A673 (cell line): ENCODE measurements at regions not wholly inside any gene's neighbourhood (a gene's known extent, or its start where the extent isn't known, plus 50 kb on each side); places are given as distances from the start of the nearest gene placed in this dataset.

Experiments
- BruUV-seq: library from RNA; stranded (reverse); fragments of 400-500 nt; replicated peaks from 2 replicates; lab custom pipeline; 2021; lab: Mats Ljungman, UMichigan
- CTCF ChIA-PET: fragments of 300-600 bp; sonication (Branson Sonifier 250); formaldehyde crosslinking; loops from one replicate; lab custom pipeline; 2022; ENCODE audit warnings: antibody characterized with exemption; lab: Charles Lee
- POLR2A ChIA-PET: fragments of 300-600 bp; sonication (Branson Sonifier 250); formaldehyde crosslinking; loops from one replicate; lab custom pipeline; 2022; ENCODE audit warnings: antibody characterized with exemption; ENCODE audit not compliant: low non-redundant PET; lab: Charles Lee
- DNase-seq: peaks from one replicate; pipeline ENCODE4 v3.0.0-alpha.2; 2015; ENCODE audit warnings: low spot score
- H3K27ac ChIP-seq: fragments of 200-600 bp; sonication (generic); 2 replicates; pipeline ENCODE4 v1.5.1; 2016; ENCODE audit warnings: mixed run types, low read depth, mild to moderate bottlenecking, mixed read lengths, antibody characterized with exemption, low read length; ENCODE audit not compliant: poor library complexity, severe bottlenecking
- H3K27me3 ChIP-seq: fragments of 200-600 bp; sonication (generic); replicated peaks from 2 replicates; pipeline ENCODE4 v1.6.1; 2017; ENCODE audit warnings: mixed run types, low read depth, mild to moderate bottlenecking, mixed read lengths, antibody characterized with exemption, low read length; ENCODE audit not compliant: insufficient read depth, poor library complexity
- H3K36me3 ChIP-seq: fragments of 200-600 bp; sonication (generic); 2 replicates; pipeline ENCODE4 v1.6.1; 2016; ENCODE audit warnings: mixed run types, mild to moderate bottlenecking, mixed read lengths, antibody characterized with exemption, low read length; ENCODE audit not compliant: insufficient read depth, poor library complexity, severe bottlenecking
- H3K4me1 ChIP-seq: fragments of 200-600 bp; sonication (generic); 2 replicates; pipeline ENCODE4 v1.6.1; 2017; ENCODE audit warnings: mixed run types, mild to moderate bottlenecking, mixed read lengths, antibody characterized with exemption, low read length; ENCODE audit not compliant: insufficient read depth, poor library complexity, severe bottlenecking
- H3K4me3 ChIP-seq: fragments of 200-600 bp; sonication (generic); 2 replicates; pipeline ENCODE4 v1.5.1; 2016; ENCODE audit warnings: low read depth, mixed run types, mild to moderate bottlenecking, mixed read lengths, low read length; ENCODE audit not compliant: poor library complexity, severe bottlenecking
- H3K9me3 ChIP-seq: fragments of 200-600 bp; sonication (generic); 2 replicates; pipeline ENCODE4 v1.6.1; 2016; ENCODE audit warnings: mixed run types, low read depth, mild to moderate bottlenecking, mixed read lengths, antibody characterized with exemption, low read length; ENCODE audit not compliant: poor library complexity, severe bottlenecking
- EZH2 ChIP-seq: fragments of 200-600 bp; sonication (generic); IDR thresholded peaks from 2 replicates; pipeline ENCODE4 v1.6.1; 2017; ENCODE audit warnings: borderline replicate concordance, low read depth, mild to moderate bottlenecking, mixed read lengths, antibody characterized with exemption, low read length; ENCODE audit not compliant: poor library complexity, severe bottlenecking
- intact Hi-C: fragments of 100-400 bp; cut with micrococcal nuclease; formaldehyde crosslinking; loops from one replicate; pipeline ENCODE4 v1.10.0; 2022; ENCODE audit not compliant: unreplicated experiment
- TF ChIP-seq, protein P1 (sequence below): fragments of 300-800, 200-600 bp; sonication (generic); conservative IDR thresholded peaks from 2 replicates; pipeline ENCODE4 v1.5.1; 2017; ENCODE audit warnings: low read depth, mild to moderate bottlenecking, antibody characterized with exemption, low read length, moderate library complexity, mixed read lengths

- H3K27me3 ChIP-seq = no peaks in the 10 kb centered on the region
- TF ChIP-seq, protein P1, sequence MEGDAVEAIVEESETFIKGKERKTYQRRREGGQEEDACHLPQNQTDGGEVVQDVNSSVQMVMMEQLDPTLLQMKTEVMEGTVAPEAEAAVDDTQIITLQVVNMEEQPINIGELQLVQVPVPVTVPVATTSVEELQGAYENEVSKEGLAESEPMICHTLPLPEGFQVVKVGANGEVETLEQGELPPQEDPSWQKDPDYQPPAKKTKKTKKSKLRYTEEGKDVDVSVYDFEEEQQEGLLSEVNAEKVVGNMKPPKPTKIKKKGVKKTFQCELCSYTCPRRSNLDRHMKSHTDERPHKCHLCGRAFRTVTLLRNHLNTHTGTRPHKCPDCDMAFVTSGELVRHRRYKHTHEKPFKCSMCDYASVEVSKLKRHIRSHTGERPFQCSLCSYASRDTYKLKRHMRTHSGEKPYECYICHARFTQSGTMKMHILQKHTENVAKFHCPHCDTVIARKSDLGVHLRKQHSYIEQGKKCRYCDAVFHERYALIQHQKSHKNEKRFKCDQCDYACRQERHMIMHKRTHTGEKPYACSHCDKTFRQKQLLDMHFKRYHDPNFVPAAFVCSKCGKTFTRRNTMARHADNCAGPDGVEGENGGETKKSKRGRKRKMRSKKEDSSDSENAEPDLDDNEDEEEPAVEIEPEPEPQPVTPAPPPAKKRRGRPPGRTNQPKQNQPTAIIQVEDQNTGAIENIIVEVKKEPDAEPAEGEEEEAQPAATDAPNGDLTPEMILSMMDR = no peak
- TF ChIP-seq EZH2 = no peak
- H3K4me3 ChIP-seq = no peak overlapping the region
- intact Hi-C loops = no loop called here
- no peaks in the 10 kb centered on the region for H3K9me3 ChIP-seq
- BruUV-seq = no TSS peak
- no peak overlapping the region for H3K27ac ChIP-seq
- ChIA-PET CTCF (no interaction called here), POLR2A (no interaction called here)
- no peak for DNase-seq
- H3K36me3 ChIP-seq = no peaks in the 10 kb centered on the region
- H3K4me1 ChIP-seq = no peaks in the 10 kb centered on the region
Observed at GRCh38 chr4:157728215-157728614, 444.6 kb downstream of the GASK1B start.

DNA sequence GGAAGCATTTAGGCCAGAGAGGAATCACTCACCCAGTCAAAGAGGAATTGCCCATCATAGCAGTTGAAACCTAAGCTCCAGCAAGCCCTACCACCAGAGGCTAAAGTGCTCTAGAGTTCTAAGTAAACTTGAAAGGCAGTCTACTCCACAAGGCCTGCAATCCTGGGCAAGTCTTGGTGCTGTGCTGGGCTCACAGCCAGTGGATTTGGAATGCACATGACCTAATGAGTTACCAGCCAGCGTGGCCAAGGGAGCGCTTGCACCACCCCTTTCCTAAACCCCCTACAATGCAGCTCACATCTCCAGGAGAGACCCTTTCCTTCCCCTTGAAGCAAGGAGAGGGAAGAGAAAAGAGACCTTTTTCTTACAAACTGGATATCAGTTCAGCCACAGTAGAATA is 445.7 kb downstream of the GASK1B start:
- Histone ChIP-seq H3K9me3 (no peaks in the 10 kb centered on the region), H3K27me3 (no peaks in the 10 kb centered on the region), H3K4me3 (no peak overlapping the region), H3K27ac (no peak overlapping the region), H3K36me3 (no peaks in the 10 kb centered on the region), H3K4me1 (no peaks in the 10 kb centered on the region)
- intact Hi-C loops = no loop called here
- ChIA-PET CTCF (no interaction called here), POLR2A (no interaction called here)
- TF ChIP-seq, protein P1 = no peak
- no peak for TF ChIP-seq EZH2
- no peak for DNase-seq
- BruUV-seq = no TSS peak

DNA sequence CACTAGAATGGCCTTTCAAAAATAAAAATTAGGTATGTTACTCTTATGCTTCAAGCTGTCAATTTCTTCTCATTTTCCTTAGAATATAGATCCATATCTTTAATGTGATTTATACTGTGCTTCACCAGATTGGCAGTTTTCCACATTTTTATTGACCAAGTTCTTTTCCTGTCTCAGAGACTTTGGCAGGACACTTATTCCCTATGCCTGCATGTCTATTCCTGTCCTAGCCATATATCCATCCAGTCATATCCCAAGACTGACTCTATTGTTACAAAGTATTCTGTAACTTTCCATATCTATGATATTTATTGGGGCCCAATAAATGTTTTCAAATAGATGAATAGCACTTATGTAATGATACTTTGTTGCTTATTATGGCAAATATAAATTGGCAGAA is 450.7 kb downstream of the GASK1B start:
- no TSS peak for BruUV-seq
- Histone ChIP-seq H3K36me3 (no peaks in the 10 kb centered on the region), H3K9me3 (no peaks in the 10 kb centered on the region), H3K27ac (no peak overlapping the region), H3K4me3 (no peak overlapping the region), H3K27me3 (no peaks in the 10 kb centered on the region), H3K4me1 (no peaks in the 10 kb centered on the region)
- TF ChIP-seq EZH2 = no peak
- TF ChIP-seq, protein P1 = no peak
- ChIA-PET CTCF (no interaction called here), POLR2A (no interaction called here)
- intact Hi-C loops = no loop called here
- no peak for DNase-seq
